Ishikawa (cell line): ENCODE measurements at regions not wholly inside any gene's neighbourhood (a gene's known extent, or its start where the extent isn't known, plus 50 kb on each side); places are given as distances from the start of the nearest gene placed in this dataset.

Experiments used
- EP300 ChIP-seq: IDR thresholded peaks from 2 replicates; pipeline ENCODE4 v1.6.1; 2012; ENCODE audit warnings: borderline replicate concordance
- MAX ChIP-seq: IDR thresholded peaks from 2 replicates; pipeline ENCODE4 v1.6.1; 2012

- TF ChIP-seq EP300, result no peak
- no peak for TF ChIP-seq MAX
These were observed 113.5 kb upstream of the PITX1 start for GRCh38 chr5:135147294-135148090.
